SK-N-SH (cell line): ENCODE measurements at regions not wholly inside any gene's neighbourhood (a gene's known extent, or its start where the extent isn't known, plus 50 kb on each side); places are given as distances from the start of the nearest gene placed in this dataset.

Source experiments
- CHD2 ChIP-seq: fragments of 150-350 bp; IDR thresholded peaks from 2 replicates; pipeline ENCODE4 v1.6.1; 2018; ENCODE audit warnings: low read length; ENCODE audit not compliant: partially characterized antibody
- CTCF ChIP-seq: fragments of 200-600 bp; sonication (generic); IDR thresholded peaks from 2 replicates; pipeline ENCODE4 v1.6.1; 2017; ENCODE audit warnings: antibody characterized with exemption, mild to moderate bottlenecking, moderate library complexity
- ELF1 ChIP-seq: IDR thresholded peaks from 2 replicates; pipeline ENCODE4 v1.4.0; 2012
- IRF3 ChIP-seq: fragments of 150-350 bp; IDR thresholded peaks from 2 replicates; pipeline ENCODE4 v1.6.1; 2016; ENCODE audit warnings: mild to moderate bottlenecking, low read depth, low read length
- MXI1 ChIP-seq: IDR thresholded peaks from 2 replicates; pipeline ENCODE4 v1.6.1; 2012; ENCODE audit warnings: mild to moderate bottlenecking, low read depth, low read length, improper control_type of control experiment
- NFIC ChIP-seq: IDR thresholded peaks from 2 replicates; pipeline ENCODE4 v1.4.0; 2012; ENCODE audit warnings: borderline replicate concordance
- REST ChIP-seq: IDR thresholded peaks from 2 replicates; pipeline ENCODE4 v1.6.1; 2012; ENCODE audit warnings: mild to moderate bottlenecking, low read depth, low read length, moderate library complexity
- RFX5 ChIP-seq: IDR thresholded peaks from 2 replicates; pipeline ENCODE4 v1.6.1; 2012; ENCODE audit warnings: mild to moderate bottlenecking, improper control_type of control experiment, low read length
- USF1 ChIP-seq: IDR thresholded peaks from 2 replicates; pipeline ENCODE4 v1.4.0; 2012; ENCODE audit warnings: low read depth, borderline replicate concordance

GRCh38 chr1:218068241-218068640, 216.9 kb upstream of the RRP15 start:
- TF ChIP-seq ELF1 (no peak), REST (no peak), CTCF (no peak), MXI1 (no peak), CHD2 (no peak), IRF3 (no peak), NFIC (no peak), RFX5 (no peak), USF1 (no peak)
